GM10266 (cell line): ENCODE measurements at regions not wholly inside any gene's neighbourhood (a gene's known extent, or its start where the extent isn't known, plus 50 kb on each side); places are given as distances from the start of the nearest gene placed in this dataset.

ENCODE experiments used
- DNase-seq: peaks from one replicate; pipeline ENCODE4 v3.0.0; 2012; ENCODE audit errors: extremely low spot score
- CTCF ChIP-seq: IDR thresholded peaks from 2 replicates; pipeline ENCODE4 v1.5.1; 2012; ENCODE audit warnings: mild to moderate bottlenecking, low read depth; ENCODE audit not compliant: control insufficient read depth, insufficient read depth; ENCODE audit errors: missing control alignments

- TF ChIP-seq CTCF: no peak
- no peak for DNase-seq
These were observed 831.8 kb upstream of the HS3ST1 start for GRCh38 chr4:12260453-12260852.

- TF ChIP-seq CTCF: no peak
- no peak for DNase-seq
These were observed 816.3 kb upstream of the HS3ST1 start for GRCh38 chr4:12244973-12245372.

- TF ChIP-seq CTCF: no peak
- no peak for DNase-seq
These were observed 813.7 kb upstream of the HS3ST1 start for GRCh38 chr4:12242354-12242753.

- no peak for TF ChIP-seq CTCF
These were observed 811.4 kb upstream of the HS3ST1 start for GRCh38 chr4:12239897-12240636.

DNA sequence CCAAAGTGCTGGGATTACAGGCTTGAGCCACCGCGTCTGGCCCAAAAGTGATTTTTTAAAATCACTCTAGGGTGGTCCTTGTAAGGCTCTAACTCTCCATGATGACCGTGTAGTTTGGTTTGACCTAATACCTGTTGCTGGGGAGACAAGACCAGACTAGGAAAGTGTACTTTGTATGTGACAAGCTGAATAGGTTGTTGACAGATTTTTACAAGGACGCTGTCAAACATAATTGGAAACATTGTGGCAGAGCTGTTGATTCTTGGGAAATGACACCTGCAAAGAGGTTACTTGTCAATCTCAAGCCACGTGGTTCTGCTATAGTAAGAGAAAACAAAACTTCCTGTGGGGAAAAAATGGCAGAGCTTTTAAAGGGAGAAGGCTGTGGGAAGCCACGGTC lies 802.4 kb upstream of the HS3ST1 start:
- TF ChIP-seq CTCF: no peak
- DNase-seq: no peak

More at GRCh38 chr4:12239897-12240636, 811.4 kb upstream of the HS3ST1 start:
- no peak for DNase-seq

DNA sequence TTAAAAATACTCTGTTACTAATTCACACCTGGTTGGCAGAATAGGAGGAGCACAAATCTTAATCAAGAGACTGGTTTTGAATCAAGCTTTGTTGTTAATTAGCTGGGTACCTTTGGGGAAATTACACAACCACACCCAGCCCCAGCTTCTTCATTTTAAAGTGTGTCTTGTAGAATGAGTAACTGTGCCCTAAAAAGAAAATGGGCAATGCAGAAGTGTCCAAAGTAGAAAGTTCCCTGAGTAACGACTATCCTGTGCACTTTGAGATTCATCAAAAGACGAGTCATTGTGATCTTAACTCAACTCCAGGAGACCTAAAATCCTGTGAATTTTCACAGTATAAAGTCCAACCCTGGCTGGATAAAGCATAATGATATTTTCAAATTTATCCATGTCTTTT lies 792.3 kb upstream of the HS3ST1 start:
- TF ChIP-seq CTCF: no peak
- DNase-seq: no peak

DNA sequence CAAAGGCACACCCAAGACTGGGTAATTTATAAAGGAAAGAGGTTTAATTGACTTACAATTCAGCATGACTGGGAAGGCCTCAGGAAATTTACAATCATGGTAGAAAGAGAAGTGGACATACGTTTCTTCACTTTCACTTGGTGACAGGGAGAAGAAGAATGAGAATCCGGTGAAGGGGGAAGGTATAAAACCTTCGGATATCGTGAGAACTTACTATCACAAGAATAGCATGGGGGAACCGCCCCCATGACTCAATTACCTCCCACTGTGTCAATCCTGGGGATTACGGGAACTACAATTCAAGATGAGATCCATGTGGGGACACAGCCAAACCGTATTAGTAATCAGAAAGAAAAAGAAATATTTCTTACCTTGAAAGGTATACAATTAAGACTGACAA lies 782.9 kb upstream of the HS3ST1 start:
- DNase-seq: no peak
- TF ChIP-seq CTCF: no peak
